ENCODE measurements at regions not wholly inside any gene's neighbourhood (a gene's known extent, or its start where the extent isn't known, plus 50 kb on each side); places are given as distances from the start of the nearest gene placed in this dataset.

GRCh38 chr5:25567881-25568280 is 923.1 kb upstream of the CDH10 start:
- TF ChIP-seq CTCF (IDR thresholded peaks at IDR 0.05 in 8 of 11, conservative IDR thresholded peaks at IDR 0.05 in 3 of 11) (no peak), POLR2A (IDR thresholded peaks at IDR 0.05) (no peak), POLR2AphosphoS5 (IDR thresholded peaks at IDR 0.05) (no peak)
